ENCODE measurements at regions not wholly inside any gene's neighbourhood (a gene's known extent, or its start where the extent isn't known, plus 50 kb on each side); places are given as distances from the start of the nearest gene placed in this dataset.

DNA sequence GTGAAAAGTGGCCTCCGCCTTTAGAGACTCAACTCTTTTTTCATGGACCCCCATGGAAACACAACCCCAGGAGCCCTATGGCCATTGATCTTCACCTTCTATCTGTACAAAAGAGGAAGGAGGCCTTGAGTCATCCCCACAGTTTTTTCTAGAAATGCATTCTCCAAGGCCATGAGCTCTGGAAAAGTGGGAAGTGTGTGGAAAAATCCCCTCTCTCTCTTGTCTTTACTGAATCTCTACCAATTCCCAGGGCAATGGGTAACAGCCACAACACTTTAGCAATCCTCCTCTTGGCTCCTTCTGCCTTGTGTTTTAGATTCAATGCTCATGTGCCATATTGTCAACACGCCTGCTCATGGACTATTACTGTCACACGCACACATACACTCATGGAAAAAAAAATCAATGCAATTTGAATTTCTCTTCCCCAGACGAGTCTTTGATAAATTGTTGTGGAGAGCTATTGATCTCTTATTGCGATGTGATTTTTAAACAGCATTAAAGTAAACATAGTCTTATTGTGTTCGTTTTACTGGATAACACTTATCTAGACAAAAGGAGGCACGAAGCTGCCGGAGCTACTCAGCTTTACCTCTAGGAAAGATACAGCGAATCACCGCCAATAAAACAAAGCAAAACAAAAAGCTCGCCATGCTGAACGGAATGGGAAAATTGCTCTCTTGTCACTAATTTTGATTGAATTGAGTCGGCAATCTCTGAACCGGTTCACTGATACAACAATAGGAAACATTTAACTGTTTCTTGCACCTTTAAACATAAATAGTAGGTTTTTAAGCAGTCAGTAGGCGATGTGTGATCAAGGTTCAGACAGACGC, 260.3 kb downstream of the VRK1 start:
- TF ChIP-seq EGR1 (IDR thresholded peaks at IDR 0.05): no peak
- no peak for TF ChIP-seq TAF1 (IDR thresholded peaks at IDR 0.05; ENCODE audit: low read depth)
- TF ChIP-seq NFIC (IDR thresholded peaks at IDR 0.05): no peak

GRCh38 chr14:97058074-97058467, 260.9 kb downstream of the VRK1 start:
- TF ChIP-seq TCF12 (IDR thresholded peaks at IDR 0.05; ENCODE audit: low read depth) (no peak), USF1 (IDR thresholded peaks at IDR 0.05) (no peak), NFIC (IDR thresholded peaks at IDR 0.05) (no peak), YY1 (IDR thresholded peaks at IDR 0.05; ENCODE audit: low read depth) (no peak), FOXM1 (IDR thresholded peaks at IDR 0.05; ENCODE audit: borderline replicate concordance, low read depth) (no peak), ZBTB7A (IDR thresholded peaks at IDR 0.05; ENCODE audit: low read depth) (no peak), EGR1 (IDR thresholded peaks at IDR 0.05) (no peak), CEBPB (IDR thresholded peaks at IDR 0.05) (no peak), TAF1 (IDR thresholded peaks at IDR 0.05; ENCODE audit: low read depth) (no peak), RAD21 (IDR thresholded peaks at IDR 0.05; ENCODE audit: low read depth) (no peak), TEAD4 (IDR thresholded peaks at IDR 0.05) (no peak), EP300 (IDR thresholded peaks at IDR 0.05; ENCODE audit: borderline replicate concordance) (no peak), CREB1 (IDR thresholded peaks at IDR 0.05; ENCODE audit: low read depth) (no peak)
- TF ChIP-seq, protein P1, sequence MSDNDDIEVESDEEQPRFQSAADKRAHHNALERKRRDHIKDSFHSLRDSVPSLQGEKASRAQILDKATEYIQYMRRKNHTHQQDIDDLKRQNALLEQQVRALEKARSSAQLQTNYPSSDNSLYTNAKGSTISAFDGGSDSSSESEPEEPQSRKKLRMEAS (IDR thresholded peaks at IDR 0.05): no peak
- TF ChIP-seq, protein P2, sequence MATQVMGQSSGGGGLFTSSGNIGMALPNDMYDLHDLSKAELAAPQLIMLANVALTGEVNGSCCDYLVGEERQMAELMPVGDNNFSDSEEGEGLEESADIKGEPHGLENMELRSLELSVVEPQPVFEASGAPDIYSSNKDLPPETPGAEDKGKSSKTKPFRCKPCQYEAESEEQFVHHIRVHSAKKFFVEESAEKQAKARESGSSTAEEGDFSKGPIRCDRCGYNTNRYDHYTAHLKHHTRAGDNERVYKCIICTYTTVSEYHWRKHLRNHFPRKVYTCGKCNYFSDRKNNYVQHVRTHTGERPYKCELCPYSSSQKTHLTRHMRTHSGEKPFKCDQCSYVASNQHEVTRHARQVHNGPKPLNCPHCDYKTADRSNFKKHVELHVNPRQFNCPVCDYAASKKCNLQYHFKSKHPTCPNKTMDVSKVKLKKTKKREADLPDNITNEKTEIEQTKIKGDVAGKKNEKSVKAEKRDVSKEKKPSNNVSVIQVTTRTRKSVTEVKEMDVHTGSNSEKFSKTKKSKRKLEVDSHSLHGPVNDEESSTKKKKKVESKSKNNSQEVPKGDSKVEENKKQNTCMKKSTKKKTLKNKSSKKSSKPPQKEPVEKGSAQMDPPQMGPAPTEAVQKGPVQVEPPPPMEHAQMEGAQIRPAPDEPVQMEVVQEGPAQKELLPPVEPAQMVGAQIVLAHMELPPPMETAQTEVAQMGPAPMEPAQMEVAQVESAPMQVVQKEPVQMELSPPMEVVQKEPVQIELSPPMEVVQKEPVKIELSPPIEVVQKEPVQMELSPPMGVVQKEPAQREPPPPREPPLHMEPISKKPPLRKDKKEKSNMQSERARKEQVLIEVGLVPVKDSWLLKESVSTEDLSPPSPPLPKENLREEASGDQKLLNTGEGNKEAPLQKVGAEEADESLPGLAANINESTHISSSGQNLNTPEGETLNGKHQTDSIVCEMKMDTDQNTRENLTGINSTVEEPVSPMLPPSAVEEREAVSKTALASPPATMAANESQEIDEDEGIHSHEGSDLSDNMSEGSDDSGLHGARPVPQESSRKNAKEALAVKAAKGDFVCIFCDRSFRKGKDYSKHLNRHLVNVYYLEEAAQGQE (IDR thresholded peaks at IDR 0.05; ENCODE audit: low read depth): no peak

DNA sequence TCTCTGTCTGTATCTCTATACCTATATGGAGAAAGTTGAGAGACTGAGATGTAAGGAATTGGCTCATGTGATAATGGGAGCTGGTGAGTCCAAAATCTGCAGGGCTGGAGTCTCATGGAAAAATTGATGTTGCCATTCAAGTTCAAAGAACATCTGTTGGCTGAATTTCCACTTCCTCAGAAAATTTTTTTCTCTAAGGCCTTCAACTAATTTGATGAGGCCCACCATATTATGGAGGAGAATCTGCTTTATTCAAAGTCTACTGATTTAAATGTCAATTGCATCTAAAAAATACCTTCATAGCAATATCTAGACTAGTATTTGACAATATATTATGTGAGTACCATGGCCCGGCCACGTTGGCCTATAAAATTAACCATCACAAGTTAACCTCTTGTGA, 261.4 kb downstream of the VRK1 start:
- no peak for TF ChIP-seq EGR1 (IDR thresholded peaks at IDR 0.05)
- no peak for TF ChIP-seq RAD21 (IDR thresholded peaks at IDR 0.05; ENCODE audit: low read depth)
- TF ChIP-seq USF1 (IDR thresholded peaks at IDR 0.05): no peak
- TF ChIP-seq, protein P2 (IDR thresholded peaks at IDR 0.05; ENCODE audit: low read depth): no peak
- TF ChIP-seq ZBTB7A (IDR thresholded peaks at IDR 0.05; ENCODE audit: low read depth): no peak
- TF ChIP-seq, protein P1 (IDR thresholded peaks at IDR 0.05): no peak
- no peak for TF ChIP-seq FOXM1 (IDR thresholded peaks at IDR 0.05; ENCODE audit: borderline replicate concordance, low read depth)
- no peak for TF ChIP-seq TAF1 (IDR thresholded peaks at IDR 0.05; ENCODE audit: low read depth)
- TF ChIP-seq TCF12 (IDR thresholded peaks at IDR 0.05; ENCODE audit: low read depth): no peak
- TF ChIP-seq TEAD4 (IDR thresholded peaks at IDR 0.05): no peak
- no peak for TF ChIP-seq YY1 (IDR thresholded peaks at IDR 0.05; ENCODE audit: low read depth)
- no peak for TF ChIP-seq EP300 (IDR thresholded peaks at IDR 0.05; ENCODE audit: borderline replicate concordance)
- no peak for TF ChIP-seq NFIC (IDR thresholded peaks at IDR 0.05)
- no peak for TF ChIP-seq CEBPB (IDR thresholded peaks at IDR 0.05)
- no peak for TF ChIP-seq CREB1 (IDR thresholded peaks at IDR 0.05; ENCODE audit: low read depth)

DNA sequence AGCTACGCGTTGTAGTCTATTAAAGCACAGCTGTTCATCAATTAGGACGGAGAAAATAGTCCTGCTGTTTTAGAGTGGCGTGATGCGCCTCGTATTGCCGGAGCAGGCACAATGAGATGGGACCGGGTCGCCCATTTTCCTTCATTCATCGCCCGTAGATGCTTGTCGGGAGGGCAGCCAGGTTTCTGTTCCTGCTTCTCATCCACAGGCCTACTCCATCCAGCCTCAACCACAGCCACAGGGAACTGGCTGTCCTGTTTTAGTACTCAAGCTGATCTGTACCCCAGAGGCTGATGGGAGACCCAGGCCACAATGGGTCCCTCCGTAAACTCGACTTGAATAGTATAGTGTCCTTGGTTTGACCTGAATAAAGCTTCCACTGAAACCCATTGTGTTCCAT, 264.0 kb downstream of the VRK1 start:
- TF ChIP-seq TCF12 (IDR thresholded peaks at IDR 0.05; ENCODE audit: low read depth): no peak

DNA sequence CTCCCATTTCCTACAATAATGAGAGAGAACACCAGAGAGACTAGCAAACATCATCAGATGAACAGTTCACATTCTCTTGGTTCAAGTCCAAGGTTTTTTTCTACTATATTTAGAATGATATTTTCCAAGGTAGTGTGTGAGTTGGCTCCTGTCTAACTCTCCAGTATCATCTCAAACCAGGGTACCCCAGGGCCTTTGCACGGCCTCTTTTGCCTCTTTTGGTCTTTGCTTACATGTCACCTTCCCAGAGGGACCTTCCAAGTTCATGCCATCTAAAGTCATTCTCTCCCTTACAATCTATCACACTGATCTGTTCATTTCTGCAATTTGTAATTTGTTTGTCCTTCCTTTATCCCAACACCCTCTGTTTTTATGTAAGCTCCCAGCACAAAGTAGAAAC, 264.5 kb downstream of the VRK1 start:
- TF ChIP-seq RAD21 (IDR thresholded peaks at IDR 0.05; ENCODE audit: low read depth): no peak
- no peak for TF ChIP-seq TEAD4 (IDR thresholded peaks at IDR 0.05)
- TF ChIP-seq TCF12 (IDR thresholded peaks at IDR 0.05; ENCODE audit: low read depth): no peak
- TF ChIP-seq, protein P1 (IDR thresholded peaks at IDR 0.05): no peak
- TF ChIP-seq, protein P2 (IDR thresholded peaks at IDR 0.05; ENCODE audit: low read depth): no peak
- TF ChIP-seq FOXM1 (IDR thresholded peaks at IDR 0.05; ENCODE audit: borderline replicate concordance, low read depth): no peak
- no peak for TF ChIP-seq NFIC (IDR thresholded peaks at IDR 0.05)
- no peak for TF ChIP-seq USF1 (IDR thresholded peaks at IDR 0.05)
- no peak for TF ChIP-seq EGR1 (IDR thresholded peaks at IDR 0.05)
- no peak for TF ChIP-seq CREB1 (IDR thresholded peaks at IDR 0.05; ENCODE audit: low read depth)
